ENCODE measurements at regions not wholly inside any gene's neighbourhood (a gene's known extent, or its start where the extent isn't known, plus 50 kb on each side); places are given as distances from the start of the nearest gene placed in this dataset.
"Not testable (repeated sequence)": the region's sequence is repeated elsewhere in the genome, so short reads cannot be mapped to it uniquely, and the experiment has no call there.

DNA sequence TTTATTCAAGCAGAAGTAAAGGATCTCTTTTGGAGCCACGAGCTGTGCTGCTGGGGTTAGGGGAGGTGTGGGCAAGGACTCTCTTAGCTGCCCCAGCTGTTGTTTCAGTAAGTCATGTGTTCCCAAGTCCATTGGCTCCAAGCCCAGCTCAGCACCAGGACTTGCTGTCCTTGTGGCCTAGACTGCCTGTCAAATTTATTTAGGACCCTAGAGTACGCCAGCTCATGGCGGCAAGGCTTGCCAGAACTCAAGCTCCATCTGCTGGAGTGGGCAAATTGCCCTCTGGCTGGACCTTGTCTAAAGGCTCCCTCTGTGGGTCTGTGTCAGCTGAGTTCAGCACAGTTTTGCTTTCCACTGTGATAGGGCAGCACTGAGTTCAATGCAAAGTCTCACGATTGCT lies 106.6 kb upstream of the POTEB2 start:
- not testable (repeated sequence) for TF ChIP-seq POLR2A (IDR thresholded peaks at IDR 0.05)
- TF ChIP-seq, protein P1, sequence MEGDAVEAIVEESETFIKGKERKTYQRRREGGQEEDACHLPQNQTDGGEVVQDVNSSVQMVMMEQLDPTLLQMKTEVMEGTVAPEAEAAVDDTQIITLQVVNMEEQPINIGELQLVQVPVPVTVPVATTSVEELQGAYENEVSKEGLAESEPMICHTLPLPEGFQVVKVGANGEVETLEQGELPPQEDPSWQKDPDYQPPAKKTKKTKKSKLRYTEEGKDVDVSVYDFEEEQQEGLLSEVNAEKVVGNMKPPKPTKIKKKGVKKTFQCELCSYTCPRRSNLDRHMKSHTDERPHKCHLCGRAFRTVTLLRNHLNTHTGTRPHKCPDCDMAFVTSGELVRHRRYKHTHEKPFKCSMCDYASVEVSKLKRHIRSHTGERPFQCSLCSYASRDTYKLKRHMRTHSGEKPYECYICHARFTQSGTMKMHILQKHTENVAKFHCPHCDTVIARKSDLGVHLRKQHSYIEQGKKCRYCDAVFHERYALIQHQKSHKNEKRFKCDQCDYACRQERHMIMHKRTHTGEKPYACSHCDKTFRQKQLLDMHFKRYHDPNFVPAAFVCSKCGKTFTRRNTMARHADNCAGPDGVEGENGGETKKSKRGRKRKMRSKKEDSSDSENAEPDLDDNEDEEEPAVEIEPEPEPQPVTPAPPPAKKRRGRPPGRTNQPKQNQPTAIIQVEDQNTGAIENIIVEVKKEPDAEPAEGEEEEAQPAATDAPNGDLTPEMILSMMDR (IDR thresholded peaks at IDR 0.05): not testable (repeated sequence)
